AG10803 (cell line): ENCODE measurements at regions not wholly inside any gene's neighbourhood (a gene's known extent, or its start where the extent isn't known, plus 50 kb on each side); places are given as distances from the start of the nearest gene placed in this dataset.

ENCODE experiments used
- DNase-seq: peaks from one replicate; pipeline ENCODE4 v3.0.0; 2010; ENCODE audit warnings: low read depth
- H3K4me3 ChIP-seq: 2 replicates; pipeline ENCODE4 v1.5.1; 2011; ENCODE audit warnings: mild to moderate bottlenecking, low read length, control low read depth
- TF ChIP-seq, protein P1 (sequence below): conservative IDR thresholded peaks from 2 replicates; pipeline ENCODE4 v1.5.1; 2011; ENCODE audit warnings: mild to moderate bottlenecking, low read length, control low read depth, inconsistent platforms

GRCh38 chr3:30526031-30526430 lies 80.4 kb upstream of the TGFBR2 start:
- no peak overlapping the region for H3K4me3 ChIP-seq
- TF ChIP-seq, protein P1, sequence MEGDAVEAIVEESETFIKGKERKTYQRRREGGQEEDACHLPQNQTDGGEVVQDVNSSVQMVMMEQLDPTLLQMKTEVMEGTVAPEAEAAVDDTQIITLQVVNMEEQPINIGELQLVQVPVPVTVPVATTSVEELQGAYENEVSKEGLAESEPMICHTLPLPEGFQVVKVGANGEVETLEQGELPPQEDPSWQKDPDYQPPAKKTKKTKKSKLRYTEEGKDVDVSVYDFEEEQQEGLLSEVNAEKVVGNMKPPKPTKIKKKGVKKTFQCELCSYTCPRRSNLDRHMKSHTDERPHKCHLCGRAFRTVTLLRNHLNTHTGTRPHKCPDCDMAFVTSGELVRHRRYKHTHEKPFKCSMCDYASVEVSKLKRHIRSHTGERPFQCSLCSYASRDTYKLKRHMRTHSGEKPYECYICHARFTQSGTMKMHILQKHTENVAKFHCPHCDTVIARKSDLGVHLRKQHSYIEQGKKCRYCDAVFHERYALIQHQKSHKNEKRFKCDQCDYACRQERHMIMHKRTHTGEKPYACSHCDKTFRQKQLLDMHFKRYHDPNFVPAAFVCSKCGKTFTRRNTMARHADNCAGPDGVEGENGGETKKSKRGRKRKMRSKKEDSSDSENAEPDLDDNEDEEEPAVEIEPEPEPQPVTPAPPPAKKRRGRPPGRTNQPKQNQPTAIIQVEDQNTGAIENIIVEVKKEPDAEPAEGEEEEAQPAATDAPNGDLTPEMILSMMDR, result no peak
- no peak for DNase-seq

DNA sequence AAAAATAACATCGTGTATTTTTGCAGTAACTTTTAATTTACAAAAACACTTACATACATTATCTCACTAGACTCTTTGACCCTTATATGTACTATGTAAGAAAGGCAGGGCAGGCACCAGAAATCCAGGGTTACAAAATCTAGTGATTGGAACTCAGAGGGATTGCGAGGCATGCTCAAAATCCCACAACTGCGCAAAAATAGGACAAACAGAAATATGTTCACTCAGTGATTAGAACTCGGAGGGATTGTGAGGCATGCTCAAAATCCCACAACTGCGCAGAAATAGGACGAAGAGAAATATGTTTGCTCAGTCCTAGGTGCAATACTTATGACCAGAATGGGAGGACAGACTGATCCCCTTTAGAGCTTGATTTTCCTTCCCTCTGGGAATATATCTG lies 79.2 kb upstream of the TGFBR2 start:
- H3K4me3 ChIP-seq, result no peak overlapping the region
- TF ChIP-seq, protein P1, result no peak
- no peak for DNase-seq

DNA sequence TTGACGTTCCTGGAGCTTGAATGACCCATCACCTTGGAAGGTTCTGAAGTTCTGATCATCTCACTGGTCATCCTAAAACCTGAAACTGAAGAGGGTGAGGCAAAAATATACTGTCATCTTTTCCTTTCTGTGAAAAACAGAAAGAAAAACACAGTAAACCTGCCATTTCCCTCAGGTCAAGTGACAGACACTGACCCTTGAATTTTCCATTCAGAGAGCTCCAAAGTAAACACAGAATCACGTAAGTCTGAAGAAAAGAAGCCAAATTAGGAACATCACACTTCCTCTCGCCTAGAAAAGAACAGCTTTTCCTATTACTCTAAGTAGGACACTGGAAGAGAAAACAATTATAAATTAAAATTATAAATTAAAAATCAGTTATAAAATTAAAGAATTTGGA lies 78.7 kb upstream of the TGFBR2 start:
- no peak overlapping the region for H3K4me3 ChIP-seq
- TF ChIP-seq, protein P1, result no peak
- DNase-seq, result no peak

- TF ChIP-seq, protein P1, result no peak
- H3K4me3 ChIP-seq, result no peak overlapping the region
- no peak for DNase-seq
Measured at GRCh38 chr3:30530084-30530483, 76.3 kb upstream of the TGFBR2 start.

- TF ChIP-seq, protein P1, result no peak
- no peak overlapping the region for H3K4me3 ChIP-seq
- no peak for DNase-seq
Measured at GRCh38 chr3:30531017-30531570, 75.3 kb upstream of the TGFBR2 start.

DNA sequence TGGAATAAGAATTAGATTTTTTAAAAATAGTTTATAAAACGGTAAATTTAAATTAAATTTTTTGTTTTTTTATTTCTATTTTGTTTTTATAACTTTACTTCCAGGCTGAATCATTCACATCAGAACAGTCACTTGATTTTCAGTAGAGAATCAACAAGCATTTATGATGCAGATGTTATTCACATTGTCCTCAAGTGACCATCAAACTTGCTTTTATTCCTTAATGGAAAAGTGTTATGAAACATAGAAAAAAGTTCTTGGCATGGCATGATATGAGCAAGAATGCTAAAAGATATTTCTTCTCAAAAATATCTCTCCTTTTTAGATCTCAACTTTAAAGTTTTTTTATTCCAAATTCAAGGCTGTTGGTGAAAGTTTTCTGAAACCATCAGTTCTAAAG lies 70.9 kb upstream of the TGFBR2 start:
- TF ChIP-seq, protein P1, result no peak
- DNase-seq, result peak; percentile 32
- no peak overlapping the region for H3K4me3 ChIP-seq

- TF ChIP-seq, protein P1, result no peak
- no peak overlapping the region for H3K4me3 ChIP-seq
- DNase-seq, result peak; percentile 87
Measured at GRCh38 chr3:30538791-30539190, 67.6 kb upstream of the TGFBR2 start.
